GM18502 (cell line): ENCODE measurements at regions not wholly inside any gene's neighbourhood (a gene's known extent, or its start where the extent isn't known, plus 50 kb on each side); places are given as distances from the start of the nearest gene placed in this dataset.
A peak's percentile ranks its signal among the peaks of the same experiment; 100 is the strongest.

Source experiments
- ATAC-seq: cut with Tn5 transposase; IDR thresholded peaks from one replicate; pipeline ENCODE4 v1.9.1; 2021; ENCODE audit warnings: mild to moderate bottlenecking; ENCODE audit not compliant: unreplicated experiment, poor library complexity

- ATAC-seq: no peak
Measured at GRCh38 chr4:42327323-42327722, 70.0 kb upstream of the SHISA3 start.

- no peak for ATAC-seq
Measured at GRCh38 chr4:42328978-42329377, 68.3 kb upstream of the SHISA3 start.

- no peak for ATAC-seq
Measured at GRCh38 chr4:42329421-42329820, 67.9 kb upstream of the SHISA3 start.

- ATAC-seq: no peak
Measured at GRCh38 chr4:42330002-42330592, 67.2 kb upstream of the SHISA3 start.

GRCh38 chr4:42331040-42331439 is 66.2 kb upstream of the SHISA3 start:
- no peak for ATAC-seq

- ATAC-seq: no peak
Measured at GRCh38 chr4:42331914-42332368, 65.3 kb upstream of the SHISA3 start.

GRCh38 chr4:42339935-42340406 is 57.3 kb upstream of the SHISA3 start:
- ATAC-seq: no peak

GRCh38 chr4:42341518-42342026 is 55.7 kb upstream of the SHISA3 start:
- ATAC-seq: no peak

GRCh38 chr4:42342459-42342858 is 54.8 kb upstream of the SHISA3 start:
- no peak for ATAC-seq

- peak; percentile 82 for ATAC-seq
Measured at GRCh38 chr4:42344309-42344708, 53.0 kb upstream of the SHISA3 start.

- no peak for ATAC-seq
Measured at GRCh38 chr4:42344749-42345148, 52.5 kb upstream of the SHISA3 start.

- no peak for ATAC-seq
Measured at GRCh38 chr4:42345962-42346544, 51.2 kb upstream of the SHISA3 start.

GRCh38 chr4:42347076-42347475 is 50.2 kb upstream of the SHISA3 start:
- no peak for ATAC-seq
